GM12865 (cell line): ENCODE measurements at regions not wholly inside any gene's neighbourhood (a gene's known extent, or its start where the extent isn't known, plus 50 kb on each side); places are given as distances from the start of the nearest gene placed in this dataset.

Source experiments
- DNase-seq: peaks from one replicate; pipeline ENCODE4 v3.0.0; 2010; ENCODE audit warnings: low read depth
- H3K4me3 ChIP-seq: 2 replicates; pipeline ENCODE4 v1.5.1; 2011; ENCODE audit warnings: mild to moderate bottlenecking, low read depth, low read length, control low read depth
- CTCF ChIP-seq: IDR thresholded peaks from 2 replicates; pipeline ENCODE4 v1.5.1; 2011; ENCODE audit warnings: low read length, control low read depth, low read depth, inconsistent platforms; ENCODE audit not compliant: insufficient read depth; ENCODE audit errors: missing control alignments

DNA sequence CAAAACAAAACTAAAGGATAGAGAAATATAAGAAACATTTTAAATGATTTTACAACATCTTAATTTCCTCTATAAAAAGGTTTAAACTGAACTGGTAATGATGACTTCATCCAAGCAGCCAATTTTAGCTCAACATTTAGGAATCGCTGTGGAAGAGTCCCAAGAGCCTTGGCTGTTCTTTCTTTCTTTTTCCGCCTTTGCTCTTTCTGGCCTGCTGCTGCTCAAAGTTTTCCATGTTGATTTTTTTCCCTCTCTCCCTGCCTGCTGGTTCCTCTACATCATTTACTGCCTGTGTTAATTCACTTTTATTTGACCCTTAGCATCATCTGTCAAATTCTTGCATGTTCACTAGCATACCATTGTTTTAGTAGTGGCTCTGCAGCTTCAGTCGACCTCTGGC, 146.9 kb downstream of the EVX1 start:
- no peak for TF ChIP-seq CTCF
- H3K4me3 ChIP-seq = no peak overlapping the region
- DNase-seq = no peak

DNA sequence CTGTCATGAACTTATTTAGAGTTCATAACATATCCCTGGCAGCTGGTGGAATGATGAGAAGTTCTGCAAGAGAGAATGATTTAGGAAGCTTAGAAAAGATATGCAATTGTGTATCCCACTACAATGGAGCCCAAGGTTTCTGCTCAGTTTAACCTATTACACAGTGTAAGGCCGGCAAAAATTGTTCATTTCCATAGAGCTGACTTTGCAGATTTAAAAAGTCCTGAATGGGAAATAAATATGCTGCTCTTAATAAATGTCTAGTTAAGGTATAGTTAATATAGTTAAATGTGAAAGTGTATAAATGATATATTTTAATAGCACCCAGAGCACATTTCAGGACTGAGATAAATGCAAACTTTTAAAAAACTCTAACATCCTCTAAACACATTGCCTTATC, 149.9 kb downstream of the EVX1 start:
- DNase-seq = no peak
- TF ChIP-seq CTCF = no peak
- H3K4me3 ChIP-seq = no peak overlapping the region

GRCh38 chr7:27394871-27395270, 152.3 kb downstream of the EVX1 start:
- TF ChIP-seq CTCF = no peak
- no peak overlapping the region for H3K4me3 ChIP-seq
- DNase-seq = no peak

DNA sequence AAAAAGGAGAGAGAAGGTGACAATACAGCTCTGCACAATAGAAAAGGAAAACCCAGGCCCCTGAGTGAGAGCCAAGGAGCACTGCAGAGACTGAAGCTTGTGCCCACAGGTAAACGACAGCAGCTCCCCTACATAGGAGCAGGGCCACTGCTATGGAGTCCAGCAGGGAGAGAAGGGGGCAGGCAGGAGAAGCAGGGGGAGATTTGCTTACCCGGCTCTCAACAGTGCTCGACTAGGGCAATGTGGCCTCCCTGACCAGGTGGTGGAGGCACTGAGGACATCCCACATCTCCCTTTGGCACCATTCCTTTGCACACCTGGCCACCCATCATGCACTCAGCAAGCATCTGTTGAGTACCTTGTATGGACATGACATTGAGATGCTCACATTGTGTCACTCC, 153.0 kb downstream of the EVX1 start:
- no peak overlapping the region for H3K4me3 ChIP-seq
- no peak for TF ChIP-seq CTCF
- DNase-seq = no peak

- no peak for TF ChIP-seq CTCF
- no peak overlapping the region for H3K4me3 ChIP-seq
- no peak for DNase-seq
These were observed 154.9 kb downstream of the EVX1 start for GRCh38 chr7:27397503-27397902.

DNA sequence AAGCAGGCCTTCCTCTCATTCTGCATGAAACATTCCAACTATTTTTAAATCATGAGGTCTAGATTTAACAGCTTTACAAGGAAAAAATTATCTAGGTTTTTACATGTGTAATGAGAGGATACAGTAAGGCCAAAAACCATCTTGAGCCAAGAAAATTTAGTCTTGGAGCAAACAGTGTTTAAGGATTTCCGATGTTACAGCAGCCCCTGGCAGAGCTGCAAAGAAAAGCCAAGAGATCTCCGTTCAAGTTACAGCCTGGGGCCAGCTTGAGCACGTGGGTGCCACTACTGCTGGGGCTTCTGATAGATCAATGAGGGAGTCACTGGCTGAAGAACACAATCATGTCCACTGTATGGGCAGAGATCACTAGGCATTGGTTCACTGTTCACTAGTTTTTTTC, 156.2 kb downstream of the EVX1 start:
- H3K4me3 ChIP-seq = no peak overlapping the region
- no peak for DNase-seq
- no peak for TF ChIP-seq CTCF

DNA sequence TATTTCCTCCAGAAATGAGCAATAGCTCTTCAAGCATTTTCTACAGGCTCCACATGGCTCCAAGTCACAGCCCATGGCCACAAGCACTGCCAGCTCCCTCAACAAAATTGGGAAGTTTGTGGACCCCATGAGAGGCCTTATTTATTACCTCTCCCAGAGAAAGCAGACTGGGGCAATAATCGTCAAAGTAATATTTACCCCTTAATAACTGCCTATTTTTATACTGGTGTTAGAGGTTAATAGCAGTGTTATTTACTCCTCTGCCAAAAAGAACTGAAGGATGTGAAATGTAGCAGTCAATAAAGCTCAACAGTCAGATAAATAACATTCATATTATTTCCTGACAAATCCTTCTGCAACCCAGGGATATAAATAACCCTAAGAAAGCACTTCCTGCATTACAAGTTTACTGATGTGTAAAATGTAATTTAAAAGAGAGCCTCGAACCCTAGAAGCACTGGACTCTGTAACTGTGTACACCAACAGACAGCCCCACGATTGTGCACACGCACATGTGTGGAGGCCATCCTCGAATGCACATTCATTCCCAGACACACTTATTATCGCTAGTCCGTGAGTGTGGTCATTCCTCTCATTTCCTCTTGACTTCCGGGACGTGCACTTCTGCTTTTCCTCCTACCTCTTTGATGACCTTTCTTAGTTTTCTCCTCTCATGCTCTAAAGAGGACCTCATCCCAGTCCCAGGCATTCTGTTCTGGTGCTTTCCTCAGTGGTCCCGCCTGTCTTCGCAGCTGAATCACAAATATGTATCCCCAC, 157.4 kb downstream of the EVX1 start:
- TF ChIP-seq CTCF = no peak
- no peak overlapping the region for H3K4me3 ChIP-seq
- no peak for DNase-seq
